GM23338 (cell line): ENCODE measurements at regions not wholly inside any gene's neighbourhood (a gene's known extent, or its start where the extent isn't known, plus 50 kb on each side); places are given as distances from the start of the nearest gene placed in this dataset.

Experiments used
- ATAC-seq: fragments of 200-7000 bp; cut with Tn5 transposase; 3 replicates; pipeline ENCODE4 v1.9.1; 2020
- DNase-seq: peaks from one replicate; pipeline ENCODE4 v3.0.0-alpha.2; 2015; ENCODE audit warnings: low spot score
- H2AFZ ChIP-seq: fragments of 200-600 bp; sonication (generic); 2 replicates; pipeline ENCODE4 v1.8.0; 2016; ENCODE audit warnings: antibody characterized with exemption, mild to moderate bottlenecking, moderate library complexity
- H3F3A ChIP-seq: fragments of 200-600 bp; sonication (generic); replicated peaks from 2 replicates; pipeline ENCODE4 v1.8.0; 2017; ENCODE audit warnings: antibody characterized with exemption, mixed run types, low read depth
- H3K27ac ChIP-seq: fragments of 200-600 bp; sonication (generic); 2 replicates; pipeline ENCODE4 v1.6.1; 2016; ENCODE audit warnings: low read depth
- H3K27me3 ChIP-seq: fragments of 200-600 bp; sonication (generic); 2 replicates; pipeline ENCODE4 v1.8.0; 2016; ENCODE audit warnings: mild to moderate bottlenecking, mixed run types, moderate library complexity; ENCODE audit not compliant: insufficient read depth
- H3K36me3 ChIP-seq: fragments of 200-600 bp; sonication (generic); 2 replicates; pipeline ENCODE4 v1.8.0; 2016; ENCODE audit warnings: mild to moderate bottlenecking; ENCODE audit not compliant: insufficient read depth
- H3K4me1 ChIP-seq: fragments of 200-600 bp; sonication (generic); 2 replicates; pipeline ENCODE4 v1.8.0; 2016; ENCODE audit warnings: mild to moderate bottlenecking, moderate library complexity; ENCODE audit not compliant: insufficient read depth
- H3K4me2 ChIP-seq: fragments of 200-600 bp; sonication (generic); 2 replicates; pipeline ENCODE4 v1.7.1; 2017; ENCODE audit warnings: mixed run types
- H3K4me3 ChIP-seq: fragments of 200-600 bp; sonication (generic); 2 replicates; pipeline ENCODE4 v1.6.1; 2016; ENCODE audit warnings: mixed run types
- H3K79me2 ChIP-seq: fragments of 200-600 bp; sonication (generic); replicated peaks from 2 replicates; pipeline ENCODE4 v1.8.0; 2017; ENCODE audit warnings: mild to moderate bottlenecking; ENCODE audit not compliant: insufficient read depth
- H3K9me2 ChIP-seq: fragments of 200-600 bp; sonication (generic); 2 replicates; pipeline ENCODE4 v1.8.0; 2017; ENCODE audit not compliant: insufficient read depth
- H4K20me1 ChIP-seq: fragments of 200-600 bp; sonication (generic); replicated peaks from 2 replicates; pipeline ENCODE4 v1.8.0; 2017; ENCODE audit warnings: mild to moderate bottlenecking; ENCODE audit not compliant: insufficient read depth
- H3K27ac Mint-ChIP-seq: 2 replicates; pipeline ENCODE4 v1.8.0; 2020; ENCODE audit warnings: inconsistent platforms, mild to moderate bottlenecking, moderate library complexity, mixed read lengths
- H3K27me3 Mint-ChIP-seq: 3 replicates; pipeline ENCODE4 v1.8.0; 2022; ENCODE audit warnings: low read depth, mild to moderate bottlenecking, moderate library complexity, mixed read lengths, inconsistent platforms; ENCODE audit not compliant: insufficient read depth, poor library complexity
- H3K36me3 Mint-ChIP-seq: 3 replicates; pipeline ENCODE4 v1.8.0; 2021; ENCODE audit warnings: low read depth, mild to moderate bottlenecking, inconsistent platforms, moderate library complexity, mixed read lengths
- H3K4me1 Mint-ChIP-seq: 3 replicates; pipeline ENCODE4 v1.8.0; 2020; ENCODE audit warnings: mild to moderate bottlenecking, inconsistent platforms, mixed read lengths
- H3K4me3 Mint-ChIP-seq: 3 replicates; pipeline ENCODE4 v1.8.0; 2021; ENCODE audit warnings: moderate library complexity, mild to moderate bottlenecking, inconsistent platforms, mixed read lengths
- H3K9me3 Mint-ChIP-seq: 3 replicates; pipeline ENCODE4 v1.8.0; 2020; ENCODE audit warnings: moderate library complexity, mild to moderate bottlenecking, inconsistent platforms, mixed read lengths
- NANOG ChIP-seq: IDR thresholded peaks from 2 replicates; pipeline ENCODE4 v1.6.1; 2016; ENCODE audit warnings: antibody characterized with exemption, borderline replicate concordance
- ZNF114 ChIP-seq: fragments of 250-450 bp; sonication (Bioruptor Pico); IDR thresholded peaks from 2 replicates; pipeline ENCODE4 v1.5.0; 2020; ENCODE audit warnings: mild to moderate bottlenecking, moderate library complexity
- ZNF331 ChIP-seq: fragments of 250-450 bp; sonication (Bioruptor Pico); IDR thresholded peaks from 2 replicates; pipeline ENCODE4 v1.5.0; 2020; ENCODE audit warnings: low read depth, mild to moderate bottlenecking, moderate library complexity
- TF ChIP-seq, protein P1 (sequence below), 2 experiments: fragments of 200-600 bp in 1 of 2; sonication (generic) in 1 of 2; conservative IDR thresholded peaks; 2 replicates each; pipeline versions ENCODE4 v1.5.1 to v1.6.1; 2016 to 2017; ENCODE audit warnings: antibody characterized with exemption in 2 of 2, low read depth in 2 of 2, mild to moderate bottlenecking in 2 of 2, moderate library complexity in 1 of 2
- TF ChIP-seq, protein P2 (sequence below): IDR thresholded peaks from 2 replicates; pipeline ENCODE4 v1.6.1; 2016; ENCODE audit warnings: antibody characterized with exemption
- TF ChIP-seq, protein P3 (sequence below): fragments of 250-450 bp; sonication (Bioruptor Pico); IDR thresholded peaks from 2 replicates; pipeline ENCODE4 v1.5.0; 2020; ENCODE audit warnings: mild to moderate bottlenecking, moderate library complexity

DNA sequence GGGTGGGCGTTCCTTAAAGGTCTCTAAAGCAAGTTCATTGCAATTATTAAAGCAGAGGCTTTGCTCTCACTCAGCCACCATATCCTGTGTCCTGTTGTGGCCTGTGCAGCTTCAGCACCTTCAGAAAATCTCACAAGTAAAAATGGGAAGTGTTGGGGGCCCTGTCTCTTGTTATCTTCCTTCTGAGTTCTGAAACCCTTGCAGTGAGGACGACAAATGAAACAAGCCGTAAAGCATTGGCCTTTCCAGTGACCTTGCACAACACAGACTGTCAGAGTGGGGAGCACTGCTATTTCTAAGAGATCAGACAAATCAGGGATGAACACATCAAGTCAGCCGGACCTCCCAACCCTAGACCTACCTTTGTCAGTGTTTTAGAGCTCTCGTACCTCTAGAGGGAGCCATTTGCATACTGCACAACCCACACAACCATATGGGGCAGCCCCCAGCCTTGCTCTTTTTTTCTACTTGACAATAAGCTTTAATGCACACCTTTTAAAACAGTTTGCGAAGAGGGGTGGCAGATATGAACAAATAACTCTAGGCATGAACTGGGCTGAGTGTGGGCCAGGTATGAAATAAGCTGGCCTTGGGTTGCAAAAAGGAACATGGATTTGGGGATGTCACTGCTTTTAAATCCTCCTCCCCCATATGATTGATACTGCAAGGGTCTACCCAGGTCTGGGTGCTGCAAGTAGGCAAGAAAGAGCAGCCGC lies 89.8 kb downstream of the KATNIP start:
- Histone ChIP-seq H3K36me3 (no peaks in the 10 kb centered on the region; the same call in 1 of the 2 replicates), H3F3A (no peaks in the 10 kb centered on the region), H3K27me3 (no peaks in the 10 kb centered on the region), H3K9me2 (no peaks in the 10 kb centered on the region), H3K4me2 (no peak overlapping the region), H4K20me1 (no peaks in the 10 kb centered on the region), H3K4me3 (no peak overlapping the region), H2AFZ (0 out of 2 replicates have a peak overlapping the region, but pooled peaks have one; percentile 9), H3K79me2 (no peaks in the 10 kb centered on the region), H3K27ac (no peak overlapping the region), H3K4me1 (peaks cover 8% of the 10 kb centered on the region; the same call in 1 of the 2 replicates)
- Mint-ChIP-seq H3K9me3 (no peaks in the 10 kb centered on the region), H3K4me3 (no peak overlapping the region), H3K27ac (0 out of 2 replicates have a peak overlapping the region, but pooled peaks have one; percentile 65), H3K4me1 (peaks cover 18% of the 10 kb centered on the region), H3K27me3 (peaks cover 12% of the 10 kb centered on the region), H3K36me3 (0 out of 3 replicates have a peak, but pooled peaks cover 3% of the 10 kb centered on the region)
- no peak for TF ChIP-seq NANOG
- TF ChIP-seq, protein P1, sequence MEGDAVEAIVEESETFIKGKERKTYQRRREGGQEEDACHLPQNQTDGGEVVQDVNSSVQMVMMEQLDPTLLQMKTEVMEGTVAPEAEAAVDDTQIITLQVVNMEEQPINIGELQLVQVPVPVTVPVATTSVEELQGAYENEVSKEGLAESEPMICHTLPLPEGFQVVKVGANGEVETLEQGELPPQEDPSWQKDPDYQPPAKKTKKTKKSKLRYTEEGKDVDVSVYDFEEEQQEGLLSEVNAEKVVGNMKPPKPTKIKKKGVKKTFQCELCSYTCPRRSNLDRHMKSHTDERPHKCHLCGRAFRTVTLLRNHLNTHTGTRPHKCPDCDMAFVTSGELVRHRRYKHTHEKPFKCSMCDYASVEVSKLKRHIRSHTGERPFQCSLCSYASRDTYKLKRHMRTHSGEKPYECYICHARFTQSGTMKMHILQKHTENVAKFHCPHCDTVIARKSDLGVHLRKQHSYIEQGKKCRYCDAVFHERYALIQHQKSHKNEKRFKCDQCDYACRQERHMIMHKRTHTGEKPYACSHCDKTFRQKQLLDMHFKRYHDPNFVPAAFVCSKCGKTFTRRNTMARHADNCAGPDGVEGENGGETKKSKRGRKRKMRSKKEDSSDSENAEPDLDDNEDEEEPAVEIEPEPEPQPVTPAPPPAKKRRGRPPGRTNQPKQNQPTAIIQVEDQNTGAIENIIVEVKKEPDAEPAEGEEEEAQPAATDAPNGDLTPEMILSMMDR (conservative IDR thresholded peaks at IDR 0.05; ENCODE audit: low read depth in 2 of 2): peak; percentile 77 to 79
- ATAC-seq (peak; percentile 90), DNase-seq (peak; percentile 85)

DNA sequence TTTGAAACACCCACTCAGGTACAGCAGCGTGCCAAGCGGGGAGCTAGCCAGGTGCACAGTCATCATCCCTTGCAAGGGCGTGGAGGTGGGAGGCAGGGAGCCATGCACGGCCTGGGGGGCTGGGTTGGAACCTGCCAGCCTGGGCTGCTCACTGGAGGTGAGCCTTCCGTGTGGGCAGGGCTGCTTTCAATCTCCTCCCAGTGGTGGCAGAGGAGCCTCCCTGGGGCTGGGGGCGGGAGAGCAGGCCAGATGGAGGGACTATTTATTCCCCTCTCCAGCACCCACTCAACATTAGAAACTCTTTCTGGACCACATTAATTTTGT lies 90.3 kb downstream of the KATNIP start:
- H3K27ac ChIP-seq: no peak overlapping the region
- H2AFZ ChIP-seq: 0 out of 2 replicates have a peak overlapping the region, but pooled peaks have one; percentile 9
- H4K20me1 ChIP-seq: no peaks in the 10 kb centered on the region
- Mint-ChIP-seq H3K27me3 (peaks cover 12% of the 10 kb centered on the region), H3K4me1 (peaks cover 18% of the 10 kb centered on the region), H3K36me3 (0 out of 3 replicates have a peak, but pooled peaks cover 3% of the 10 kb centered on the region), H3K4me3 (no peak overlapping the region), H3K27ac (0 out of 2 replicates have a peak overlapping the region, but pooled peaks have one; percentile 65), H3K9me3 (no peaks in the 10 kb centered on the region)
- H3K36me3 ChIP-seq: no peaks in the 10 kb centered on the region; the same call in 1 of the 2 replicates
- TF ChIP-seq, protein P2, sequence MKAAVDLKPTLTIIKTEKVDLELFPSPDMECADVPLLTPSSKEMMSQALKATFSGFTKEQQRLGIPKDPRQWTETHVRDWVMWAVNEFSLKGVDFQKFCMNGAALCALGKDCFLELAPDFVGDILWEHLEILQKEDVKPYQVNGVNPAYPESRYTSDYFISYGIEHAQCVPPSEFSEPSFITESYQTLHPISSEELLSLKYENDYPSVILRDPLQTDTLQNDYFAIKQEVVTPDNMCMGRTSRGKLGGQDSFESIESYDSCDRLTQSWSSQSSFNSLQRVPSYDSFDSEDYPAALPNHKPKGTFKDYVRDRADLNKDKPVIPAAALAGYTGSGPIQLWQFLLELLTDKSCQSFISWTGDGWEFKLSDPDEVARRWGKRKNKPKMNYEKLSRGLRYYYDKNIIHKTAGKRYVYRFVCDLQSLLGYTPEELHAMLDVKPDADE: no peak
- TF ChIP-seq, protein P1 (conservative IDR thresholded peaks at IDR 0.05; ENCODE audit: low read depth in 2 of 2): no peak
- TF ChIP-seq NANOG (no peak), ZNF114 (CRISPR knock-in tag) (no peak), ZNF331 (CRISPR knock-in tag) (no peak)
- TF ChIP-seq, protein P3, sequence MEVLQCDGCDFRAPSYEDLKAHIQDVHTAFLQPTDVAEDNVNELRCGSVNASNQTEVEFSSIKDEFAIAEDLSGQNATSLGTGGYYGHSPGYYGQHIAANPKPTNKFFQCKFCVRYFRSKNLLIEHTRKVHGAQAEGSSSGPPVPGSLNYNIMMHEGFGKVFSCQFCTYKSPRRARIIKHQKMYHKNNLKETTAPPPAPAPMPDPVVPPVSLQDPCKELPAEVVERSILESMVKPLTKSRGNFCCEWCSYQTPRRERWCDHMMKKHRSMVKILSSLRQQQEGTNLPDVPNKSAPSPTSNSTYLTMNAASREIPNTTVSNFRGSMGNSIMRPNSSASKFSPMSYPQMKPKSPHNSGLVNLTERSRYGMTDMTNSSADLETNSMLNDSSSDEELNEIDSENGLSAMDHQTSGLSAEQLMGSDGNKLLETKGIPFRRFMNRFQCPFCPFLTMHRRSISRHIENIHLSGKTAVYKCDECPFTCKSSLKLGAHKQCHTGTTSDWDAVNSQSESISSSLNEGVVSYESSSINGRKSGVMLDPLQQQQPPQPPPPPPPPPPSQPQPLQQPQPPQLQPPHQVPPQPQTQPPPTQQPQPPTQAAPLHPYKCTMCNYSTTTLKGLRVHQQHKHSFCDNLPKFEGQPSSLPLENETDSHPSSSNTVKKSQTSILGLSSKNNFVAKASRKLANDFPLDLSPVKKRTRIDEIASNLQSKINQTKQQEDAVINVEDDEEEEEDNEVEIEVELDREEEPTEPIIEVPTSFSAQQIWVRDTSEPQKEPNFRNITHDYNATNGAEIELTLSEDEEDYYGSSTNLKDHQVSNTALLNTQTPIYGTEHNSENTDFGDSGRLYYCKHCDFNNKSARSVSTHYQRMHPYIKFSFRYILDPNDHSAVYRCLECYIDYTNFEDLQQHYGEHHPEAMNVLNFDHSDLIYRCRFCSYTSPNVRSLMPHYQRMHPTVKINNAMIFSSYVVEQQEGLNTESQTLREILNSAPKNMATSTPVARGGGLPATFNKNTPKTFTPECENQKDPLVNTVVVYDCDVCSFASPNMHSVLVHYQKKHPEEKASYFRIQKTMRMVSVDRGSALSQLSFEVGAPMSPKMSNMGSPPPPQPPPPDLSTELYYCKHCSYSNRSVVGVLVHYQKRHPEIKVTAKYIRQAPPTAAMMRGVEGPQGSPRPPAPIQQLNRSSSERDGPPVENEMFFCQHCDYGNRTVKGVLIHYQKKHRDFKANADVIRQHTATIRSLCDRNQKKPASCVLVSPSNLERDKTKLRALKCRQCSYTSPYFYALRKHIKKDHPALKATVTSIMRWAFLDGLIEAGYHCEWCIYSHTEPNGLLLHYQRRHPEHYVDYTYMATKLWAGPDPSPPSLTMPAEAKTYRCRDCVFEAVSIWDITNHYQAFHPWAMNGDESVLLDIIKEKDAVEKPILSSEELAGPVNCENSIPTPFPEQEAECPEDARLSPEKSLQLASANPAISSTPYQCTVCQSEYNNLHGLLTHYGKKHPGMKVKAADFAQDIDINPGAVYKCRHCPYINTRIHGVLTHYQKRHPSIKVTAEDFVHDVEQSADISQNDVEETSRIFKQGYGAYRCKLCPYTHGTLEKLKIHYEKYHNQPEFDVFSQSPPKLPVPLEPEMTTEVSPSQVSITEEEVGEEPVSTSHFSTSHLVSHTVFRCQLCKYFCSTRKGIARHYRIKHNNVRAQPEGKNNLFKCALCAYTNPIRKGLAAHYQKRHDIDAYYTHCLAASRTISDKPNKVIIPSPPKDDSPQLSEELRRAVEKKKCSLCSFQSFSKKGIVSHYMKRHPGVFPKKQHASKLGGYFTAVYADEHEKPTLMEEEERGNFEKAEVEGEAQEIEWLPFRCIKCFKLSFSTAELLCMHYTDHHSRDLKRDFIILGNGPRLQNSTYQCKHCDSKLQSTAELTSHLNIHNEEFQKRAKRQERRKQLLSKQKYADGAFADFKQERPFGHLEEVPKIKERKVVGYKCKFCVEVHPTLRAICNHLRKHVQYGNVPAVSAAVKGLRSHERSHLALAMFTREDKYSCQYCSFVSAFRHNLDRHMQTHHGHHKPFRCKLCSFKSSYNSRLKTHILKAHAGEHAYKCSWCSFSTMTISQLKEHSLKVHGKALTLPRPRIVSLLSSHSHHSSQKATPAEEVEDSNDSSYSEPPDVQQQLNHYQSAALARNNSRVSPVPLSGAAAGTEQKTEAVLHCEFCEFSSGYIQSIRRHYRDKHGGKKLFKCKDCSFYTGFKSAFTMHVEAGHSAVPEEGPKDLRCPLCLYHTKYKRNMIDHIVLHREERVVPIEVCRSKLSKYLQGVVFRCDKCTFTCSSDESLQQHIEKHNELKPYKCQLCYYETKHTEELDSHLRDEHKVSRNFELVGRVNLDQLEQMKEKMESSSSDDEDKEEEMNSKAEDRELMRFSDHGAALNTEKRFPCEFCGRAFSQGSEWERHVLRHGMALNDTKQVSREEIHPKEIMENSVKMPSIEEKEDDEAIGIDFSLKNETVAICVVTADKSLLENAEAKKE (CRISPR knock-in tag): no peak
- H3K27me3 ChIP-seq: no peaks in the 10 kb centered on the region
- H3K9me2 ChIP-seq: no peaks in the 10 kb centered on the region
- peaks cover 8% of the 10 kb centered on the region; the same call in 1 of the 2 replicates for H3K4me1 ChIP-seq
- H3K4me3 ChIP-seq: no peak overlapping the region
- ATAC-seq: peak; percentile 88
- no peaks in the 10 kb centered on the region for H3K79me2 ChIP-seq
- DNase-seq: peak; percentile 44
- no peak overlapping the region for H3K4me2 ChIP-seq
- H3F3A ChIP-seq: no peaks in the 10 kb centered on the region
